K562 (cell line): ENCODE measurements at regions not wholly inside any gene's neighbourhood (a gene's known extent, or its start where the extent isn't known, plus 50 kb on each side); places are given as distances from the start of the nearest gene placed in this dataset.

Experiments used
- ATAC-seq: fragments of 200-7000 bp; cut with Tn5 transposase; 3 replicates; pipeline ENCODE4 v1.9.1; 2020; ENCODE audit warnings: moderate library complexity
- BruUV-seq: library from RNA; stranded (reverse); fragments of 400-500 nt; replicated peaks from 2 replicates; lab custom pipeline; 2021; lab: Mats Ljungman, UMichigan
- CTCF ChIA-PET: fragments of 300-600 bp; formaldehyde crosslinking; extraction: SDS; loops from one replicate; lab custom pipeline; 2021; ENCODE audit warnings: low intra/inter-chr PET ratio; lab: Yijun Ruan, JAX
- POLR2A ChIA-PET: fragments of 300-600, 350-650 bp; sonication (Branson Sonifier 250); formaldehyde crosslinking; extraction: SDS; loops from one replicate; lab custom pipeline; 2021; ENCODE audit warnings: antibody characterized with exemption, inconsistent platforms; lab: Yijun Ruan, JAX
- DNase-seq, 4 experiments: peaks; one replicate each; pipeline versions ENCODE4 v3.0.0 to v3.0.0-alpha.2; 2011 to 2018; ENCODE audit warnings: low spot score in 3 of 4, mixed read lengths in 3 of 4; ENCODE audit errors: extremely low read depth in 1 of 4
- FAIRE-seq: peaks from 2 replicates; lab custom pipeline; 2011; peaks lifted over from hg19 to GRCh38; lab: Jason Lieb, UNC
- H2AFZ ChIP-seq: 2 replicates; pipeline ENCODE4 v1.6.0; 2011; ENCODE audit warnings: low read depth, low read length, control low read depth, inconsistent platforms
- H3K27ac ChIP-seq: fragments of 200-600 bp; 3 replicates; pipeline ENCODE4 v1.8.0; 2011; ENCODE audit warnings: low read depth, mild to moderate bottlenecking, control low read depth, inconsistent platforms, low read length, moderate library complexity, mixed read lengths; ENCODE audit errors: extremely low read depth
- H3K27me3 ChIP-seq, 2 experiments: fragments of 300-600 bp in 1 of 2; 2 replicates in 1 of 2; 3 replicates in 1 of 2; pipeline versions ENCODE4 v1.6.0 to v1.8.0; 2011; ENCODE audit warnings: inconsistent platforms in 2 of 2, low read length in 2 of 2, mild to moderate bottlenecking in 1 of 2, mixed read lengths in 1 of 2, moderate library complexity in 1 of 2; ENCODE audit not compliant: control insufficient read depth in 2 of 2, insufficient read depth in 2 of 2
- H3K36me3 ChIP-seq: fragments of 300-600 bp; 3 replicates; pipeline ENCODE4 v1.8.0; 2011; ENCODE audit warnings: mild to moderate bottlenecking, low read length, inconsistent platforms; ENCODE audit not compliant: control insufficient read depth, insufficient read depth
- H3K4me1 ChIP-seq, 2 experiments: fragments of 200-600 bp in 1 of 2; replicated peaks in 1 of 2; 2 replicates in 1 of 2; 3 replicates in 1 of 2; pipeline versions ENCODE4 v1.5.1 to v1.8.0; 2011; ENCODE audit warnings: inconsistent platforms in 2 of 2, low read length in 2 of 2, mild to moderate bottlenecking in 1 of 2, mixed read lengths in 1 of 2, moderate library complexity in 1 of 2; ENCODE audit not compliant: control insufficient read depth in 2 of 2, insufficient read depth in 2 of 2
- H3K4me2 ChIP-seq: 2 replicates; pipeline ENCODE4 v1.6.1; 2011; ENCODE audit warnings: low read length, control low read depth, inconsistent platforms, mixed read lengths; ENCODE audit not compliant: insufficient read depth
- H3K4me3 ChIP-seq: fragments of 200-600 bp; sonication (generic), shearing (Covaris generic); 2 replicates; pipeline ENCODE4 v1.5.1; 2016; ENCODE audit warnings: control low read depth, inconsistent platforms
- H3K79me2 ChIP-seq: fragments of 200-600 bp; 3 replicates; pipeline ENCODE4 v1.8.0; 2011; ENCODE audit warnings: low read length, inconsistent platforms; ENCODE audit not compliant: control insufficient read depth, insufficient read depth
- H3K9ac ChIP-seq, 2 experiments: 2 replicates each; pipeline versions ENCODE4 v1.6.0 to v1.6.1; 2011; ENCODE audit warnings: low read depth in 2 of 2, low read length in 2 of 2, control low read depth in 1 of 2, inconsistent platforms in 1 of 2, mild to moderate bottlenecking in 1 of 2, mixed read lengths in 1 of 2; ENCODE audit not compliant: insufficient read depth in 1 of 2
- H3K9me1 ChIP-seq: one replicate; pipeline ENCODE4 v1.6.0; 2011; ENCODE audit warnings: inconsistent platforms, mild to moderate bottlenecking, low read length, moderate library complexity; ENCODE audit not compliant: control insufficient read depth, insufficient read depth
- H3K9me3 ChIP-seq: replicated peaks from 2 replicates; pipeline ENCODE4 v1.5.1; 2011; ENCODE audit warnings: low read depth, low read length, inconsistent platforms; ENCODE audit not compliant: control insufficient read depth, insufficient read depth
- H4K20me1 ChIP-seq: replicated peaks from 2 replicates; pipeline ENCODE4 v1.6.1; 2011; ENCODE audit warnings: low read length, inconsistent platforms, mixed read lengths; ENCODE audit not compliant: control insufficient read depth, insufficient read depth
- MNT ChIP-seq, 2 experiments: fragments of 450-650 bp; conservative IDR thresholded peaks; 2 replicates each; pipeline ENCODE4 v1.6.1; 2017; ENCODE audit warnings: mild to moderate bottlenecking in 2 of 2, moderate library complexity in 2 of 2
- MXD1 ChIP-seq: fragments of 250-450 bp; sonication (Bioruptor Pico); IDR thresholded peaks from 2 replicates; pipeline ENCODE4 v1.8.0; 2021; ENCODE audit warnings: borderline replicate concordance, mild to moderate bottlenecking, moderate library complexity; ENCODE audit not compliant: poor library complexity, severe bottlenecking
- NFE2L1 ChIP-seq: fragments of 450-650 bp; IDR thresholded peaks from 2 replicates; pipeline ENCODE4 v1.6.1; 2016; ENCODE audit warnings: missing genetic modification characterization, low read depth, mild to moderate bottlenecking, missing compliant biosample characterization, moderate library complexity, borderline replicate concordance
- TGIF2 ChIP-seq: sonication (generic); formaldehyde crosslinking; IDR thresholded peaks from 2 replicates; pipeline ENCODE4 v1.8.1; 2022; ENCODE audit warnings: mild to moderate bottlenecking, missing genetic modification reagents, moderate library complexity
- YY1 ChIP-seq, 3 experiments: IDR thresholded peaks; 2 replicates each; pipeline ENCODE4 v1.6.1; 2011; ENCODE audit warnings: low read length in 2 of 3, mild to moderate bottlenecking in 2 of 3, moderate library complexity in 2 of 3, borderline replicate concordance in 1 of 3, control low read depth in 1 of 3, low read depth in 1 of 3; ENCODE audit not compliant: insufficient read depth in 3 of 3, insufficient replicate concordance in 2 of 3, control insufficient read depth in 1 of 3, insufficient read length in 1 of 3; ENCODE audit errors: extremely low read depth in 1 of 3
- ZFX ChIP-seq: sonication (generic); formaldehyde crosslinking; IDR thresholded peaks from 2 replicates; pipeline ENCODE4 v1.8.0; 2022; ENCODE audit warnings: mild to moderate bottlenecking, missing genetic modification reagents, moderate library complexity
- ZNF444 ChIP-seq: fragments of 250-450 bp; sonication (Bioruptor Pico); IDR thresholded peaks from 2 replicates; pipeline ENCODE4 v1.4.0; 2020; ENCODE audit warnings: mild to moderate bottlenecking, moderate library complexity
- WGBS: fragments of 100-300 bp; shearing (Covaris generic); methylation state at CpG from one replicate; pipeline ENCODE4 v1.1.6; 2016; ENCODE audit warnings: low coverage, mixed read lengths; ENCODE audit not compliant: insufficient coverage; ENCODE audit errors: missing lambda C conversion rate; 5-methylcytosine and 5-hydroxymethylcytosine counted together
- in situ Hi-C: fragments of 300-500 bp; cut with MboI; formaldehyde crosslinking; loops from 4 replicates; pipeline ENCODE4 v1.15.0; 2018; ENCODE audit warnings: inconsistent platforms, mixed read lengths
- intact Hi-C: fragments of 100-400 bp; cut with micrococcal nuclease; formaldehyde crosslinking; loops from 2 replicates; pipeline ENCODE4 v1.14.2; 2022

GRCh38 chr17:70763018-70763417 lies 593.7 kb downstream of the KCNJ2 start:
- DNase-seq (no peak), ATAC-seq (no peak), FAIRE-seq (no peak)
- in situ Hi-C loops, result no loop called here
- Histone ChIP-seq H3K27ac (no peak overlapping the region), H3K4me3 (no peak overlapping the region), H3K9me1 (no peaks in the 10 kb centered on the region), H3K36me3 (no peaks in the 10 kb centered on the region), H3K79me2 (no peaks in the 10 kb centered on the region), H3K9me3 (no peaks in the 10 kb centered on the region; the same call in 1 of the 2 replicates), H3K9ac (no peak overlapping the region), H3K4me2 (no peak overlapping the region), H3K4me1 (no peaks in the 10 kb centered on the region), H4K20me1 (no peaks in the 10 kb centered on the region), H3K27me3 (no peaks in the 10 kb centered on the region), H2AFZ (no peak overlapping the region)
- POLR2A ChIA-PET, result no interaction called here
- BruUV-seq, result no TSS peak
- TF ChIP-seq TGIF2 (CRISPR knock-in tag), result no peak
- no peak for TF ChIP-seq NFE2L1
- TF ChIP-seq MXD1, result no peak
- no peak for TF ChIP-seq MNT (conservative IDR thresholded peaks at IDR 0.05)
- no peak for TF ChIP-seq ZFX
- TF ChIP-seq ZNF444 (CRISPR knock-in tag), result no peak
- TF ChIP-seq YY1 (IDR thresholded peaks at IDR 0.05; ENCODE audit: borderline replicate concordance in 1 of 3, control insufficient read depth in 1 of 3, extremely low read depth in 1 of 3, insufficient read depth in 3 of 3, insufficient read length in 1 of 3, insufficient replicate concordance in 2 of 3, low read depth in 1 of 3, low read length in 2 of 3), result no peak
- CTCF ChIA-PET, result no interaction called here
- 2% methylated on average over 3 of the region's 3 CpGs for WGBS
- intact Hi-C loops, result no loop called here
